ENCODE measurements at regions not wholly inside any gene's neighbourhood (a gene's known extent, or its start where the extent isn't known, plus 50 kb on each side); places are given as distances from the start of the nearest gene placed in this dataset.

GRCh38 chr5:73311291-73312110, 137.1 kb downstream of the FOXD1 start:
- TF ChIP-seq ZFX (IDR thresholded peaks at IDR 0.05; ENCODE audit: borderline replicate concordance), result no peak
- TF ChIP-seq CTCF (IDR thresholded peaks at IDR 0.05), result no peak
- no peak overlapping the region for H3K27ac ChIP-seq

GRCh38 chr5:73307645-73308355, 134.8 kb downstream of the TMEM174 start:
- TF ChIP-seq ZFX (IDR thresholded peaks at IDR 0.05; ENCODE audit: borderline replicate concordance) (no peak), CTCF (IDR thresholded peaks at IDR 0.05) (no peak)
- H3K27ac ChIP-seq, result no peak overlapping the region

GRCh38 chr5:73306741-73307275, 133.8 kb downstream of the TMEM174 start:
- TF ChIP-seq ZFX (IDR thresholded peaks at IDR 0.05; ENCODE audit: borderline replicate concordance), result no peak
- TF ChIP-seq CTCF (IDR thresholded peaks at IDR 0.05), result no peak
- H3K27ac ChIP-seq, result no peak overlapping the region

GRCh38 chr5:73306078-73306719, 133.2 kb downstream of the TMEM174 start:
- TF ChIP-seq CTCF (IDR thresholded peaks at IDR 0.05) (no peak), ZFX (IDR thresholded peaks at IDR 0.05; ENCODE audit: borderline replicate concordance) (no peak)
- H3K27ac ChIP-seq, result no peak overlapping the region

- H3K27ac ChIP-seq, result no peak overlapping the region
- TF ChIP-seq CTCF (IDR thresholded peaks at IDR 0.05) (no peak), ZFX (IDR thresholded peaks at IDR 0.05; ENCODE audit: borderline replicate concordance) (no peak)
Observed at GRCh38 chr5:73305386-73305785, 132.4 kb downstream of the TMEM174 start.

GRCh38 chr5:73304381-73304780, 131.4 kb downstream of the TMEM174 start:
- TF ChIP-seq CTCF (IDR thresholded peaks at IDR 0.05) (no peak), ZFX (IDR thresholded peaks at IDR 0.05; ENCODE audit: borderline replicate concordance) (no peak)
- no peak overlapping the region for H3K27ac ChIP-seq

Data from 22Rv1 (cell line).